K562 (cell line): ENCODE measurements at regions not wholly inside any gene's neighbourhood (a gene's known extent, or its start where the extent isn't known, plus 50 kb on each side); places are given as distances from the start of the nearest gene placed in this dataset.

Experiments
- ATAC-seq: fragments of 200-7000 bp; cut with Tn5 transposase; 3 replicates; pipeline ENCODE4 v1.9.1; 2020; ENCODE audit warnings: moderate library complexity
- BruUV-seq: library from RNA; stranded (reverse); fragments of 400-500 nt; replicated peaks from 2 replicates; lab custom pipeline; 2021; lab: Mats Ljungman, UMichigan
- CTCF ChIA-PET: fragments of 300-600 bp; formaldehyde crosslinking; extraction: SDS; loops from one replicate; lab custom pipeline; 2021; ENCODE audit warnings: low intra/inter-chr PET ratio; lab: Yijun Ruan, JAX
- POLR2A ChIA-PET: fragments of 300-600, 350-650 bp; sonication (Branson Sonifier 250); formaldehyde crosslinking; extraction: SDS; loops from one replicate; lab custom pipeline; 2021; ENCODE audit warnings: antibody characterized with exemption, inconsistent platforms; lab: Yijun Ruan, JAX
- DNase-seq, 4 experiments: peaks; one replicate each; pipeline versions ENCODE4 v3.0.0 to v3.0.0-alpha.2; 2011 to 2018; ENCODE audit warnings: low spot score in 3 of 4, mixed read lengths in 3 of 4; ENCODE audit errors: extremely low read depth in 1 of 4
- FAIRE-seq: peaks from 2 replicates; lab custom pipeline; 2011; peaks lifted over from hg19 to GRCh38; lab: Jason Lieb, UNC
- H2AFZ ChIP-seq: 2 replicates; pipeline ENCODE4 v1.6.0; 2011; ENCODE audit warnings: low read depth, low read length, control low read depth, inconsistent platforms
- H3K27ac ChIP-seq: fragments of 200-600 bp; 3 replicates; pipeline ENCODE4 v1.8.0; 2011; ENCODE audit warnings: low read depth, mild to moderate bottlenecking, control low read depth, inconsistent platforms, low read length, moderate library complexity, mixed read lengths; ENCODE audit errors: extremely low read depth
- H3K27me3 ChIP-seq, 2 experiments: fragments of 300-600 bp in 1 of 2; 2 replicates in 1 of 2; 3 replicates in 1 of 2; pipeline versions ENCODE4 v1.6.0 to v1.8.0; 2011; ENCODE audit warnings: inconsistent platforms in 2 of 2, low read length in 2 of 2, mild to moderate bottlenecking in 1 of 2, mixed read lengths in 1 of 2, moderate library complexity in 1 of 2; ENCODE audit not compliant: control insufficient read depth in 2 of 2, insufficient read depth in 2 of 2
- H3K36me3 ChIP-seq: fragments of 300-600 bp; 3 replicates; pipeline ENCODE4 v1.8.0; 2011; ENCODE audit warnings: mild to moderate bottlenecking, low read length, inconsistent platforms; ENCODE audit not compliant: control insufficient read depth, insufficient read depth
- H3K4me1 ChIP-seq, 2 experiments: fragments of 200-600 bp in 1 of 2; replicated peaks in 1 of 2; 2 replicates in 1 of 2; 3 replicates in 1 of 2; pipeline versions ENCODE4 v1.5.1 to v1.8.0; 2011; ENCODE audit warnings: inconsistent platforms in 2 of 2, low read length in 2 of 2, mild to moderate bottlenecking in 1 of 2, mixed read lengths in 1 of 2, moderate library complexity in 1 of 2; ENCODE audit not compliant: control insufficient read depth in 2 of 2, insufficient read depth in 2 of 2
- H3K4me2 ChIP-seq: 2 replicates; pipeline ENCODE4 v1.6.1; 2011; ENCODE audit warnings: low read length, control low read depth, inconsistent platforms, mixed read lengths; ENCODE audit not compliant: insufficient read depth
- H3K4me3 ChIP-seq: fragments of 200-600 bp; sonication (generic), shearing (Covaris generic); 2 replicates; pipeline ENCODE4 v1.5.1; 2016; ENCODE audit warnings: control low read depth, inconsistent platforms
- H3K79me2 ChIP-seq: fragments of 200-600 bp; 3 replicates; pipeline ENCODE4 v1.8.0; 2011; ENCODE audit warnings: low read length, inconsistent platforms; ENCODE audit not compliant: control insufficient read depth, insufficient read depth
- H3K9ac ChIP-seq, 2 experiments: 2 replicates each; pipeline versions ENCODE4 v1.6.0 to v1.6.1; 2011; ENCODE audit warnings: low read depth in 2 of 2, low read length in 2 of 2, control low read depth in 1 of 2, inconsistent platforms in 1 of 2, mild to moderate bottlenecking in 1 of 2, mixed read lengths in 1 of 2; ENCODE audit not compliant: insufficient read depth in 1 of 2
- H3K9me1 ChIP-seq: one replicate; pipeline ENCODE4 v1.6.0; 2011; ENCODE audit warnings: inconsistent platforms, mild to moderate bottlenecking, low read length, moderate library complexity; ENCODE audit not compliant: control insufficient read depth, insufficient read depth
- H3K9me3 ChIP-seq: replicated peaks from 2 replicates; pipeline ENCODE4 v1.5.1; 2011; ENCODE audit warnings: low read depth, low read length, inconsistent platforms; ENCODE audit not compliant: control insufficient read depth, insufficient read depth
- H4K20me1 ChIP-seq: replicated peaks from 2 replicates; pipeline ENCODE4 v1.6.1; 2011; ENCODE audit warnings: low read length, inconsistent platforms, mixed read lengths; ENCODE audit not compliant: control insufficient read depth, insufficient read depth
- EZH2 ChIP-seq: IDR thresholded peaks from 2 replicates; pipeline ENCODE4 v1.6.1; 2012; ENCODE audit warnings: low read depth, mild to moderate bottlenecking, inconsistent platforms, low read length, borderline replicate concordance
- HIVEP1 ChIP-seq: fragments of 250-450 bp; sonication (Bioruptor Pico); IDR thresholded peaks from 2 replicates; pipeline ENCODE4 v1.4.0; 2020; ENCODE audit warnings: mild to moderate bottlenecking
- KLF13 ChIP-seq: fragments of 450-650 bp; IDR thresholded peaks from 2 replicates; pipeline ENCODE4 v1.6.1; 2016; ENCODE audit warnings: missing genetic modification characterization, low read depth, mild to moderate bottlenecking, missing compliant biosample characterization, moderate library complexity, borderline replicate concordance
- MECOM ChIP-seq: fragments of 250-450 bp; sonication (Bioruptor Pico); IDR thresholded peaks from 2 replicates; pipeline ENCODE4 v1.8.0; 2022; ENCODE audit warnings: inconsistent platforms
- PCBP1 ChIP-seq: fragments of 200-400 bp; formaldehyde crosslinking; IDR thresholded peaks from 2 replicates; pipeline ENCODE4 v1.6.1; 2018; ENCODE audit warnings: mild to moderate bottlenecking, low read depth, low read length; ENCODE audit not compliant: poor library complexity, severe bottlenecking
- SNIP1 ChIP-seq: fragments of 450-650 bp; IDR thresholded peaks from 2 replicates; pipeline ENCODE4 v1.7.1; 2017; ENCODE audit warnings: low read depth, mild to moderate bottlenecking
- ZNF165 ChIP-seq: fragments of 250-450 bp; sonication (Bioruptor Pico); IDR thresholded peaks from 2 replicates; pipeline ENCODE4 v1.4.0; 2020; ENCODE audit warnings: borderline replicate concordance
- ZZZ3 ChIP-seq: fragments of 450-650 bp; IDR thresholded peaks from 2 replicates; pipeline ENCODE4 v1.6.1; 2016; ENCODE audit warnings: antibody characterized with exemption, mild to moderate bottlenecking, moderate library complexity
- WGBS: fragments of 100-300 bp; shearing (Covaris generic); methylation state at CpG from one replicate; pipeline ENCODE4 v1.1.6; 2016; ENCODE audit warnings: low coverage, mixed read lengths; ENCODE audit not compliant: insufficient coverage; ENCODE audit errors: missing lambda C conversion rate; 5-methylcytosine and 5-hydroxymethylcytosine counted together
- in situ Hi-C: fragments of 300-500 bp; cut with MboI; formaldehyde crosslinking; loops from 4 replicates; pipeline ENCODE4 v1.15.0; 2018; ENCODE audit warnings: inconsistent platforms, mixed read lengths
- intact Hi-C: fragments of 100-400 bp; cut with micrococcal nuclease; formaldehyde crosslinking; loops from 2 replicates; pipeline ENCODE4 v1.14.2; 2022
- TF ChIP-seq, protein P1 (sequence below): fragments of 450-650 bp; IDR thresholded peaks from 2 replicates; pipeline ENCODE4 v1.6.1; 2016; ENCODE audit warnings: low read depth, mild to moderate bottlenecking, moderate library complexity

DNA sequence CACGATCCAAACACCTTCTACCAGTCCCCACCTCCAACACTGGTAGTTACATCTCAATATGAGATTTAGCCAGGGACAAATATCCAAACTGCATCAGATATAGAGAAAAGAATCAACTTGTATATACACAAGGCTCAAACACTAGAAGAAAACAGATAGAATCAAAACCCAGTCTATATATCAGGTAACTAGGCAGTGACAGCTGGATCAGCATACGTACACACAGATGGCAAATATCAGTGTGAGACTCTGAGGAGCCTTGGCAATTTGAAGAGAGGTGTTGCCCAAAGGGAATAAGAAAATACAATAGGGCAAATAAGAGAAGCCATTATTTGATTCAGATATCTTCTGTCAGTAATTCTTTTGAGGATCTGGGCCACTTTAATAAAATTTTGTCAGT, 951.3 kb upstream of the CHORDC1 start:
- ATAC-seq (no peak), FAIRE-seq (no peak), DNase-seq (no peak)
- POLR2A ChIA-PET = no interaction called here
- in situ Hi-C loops = no loop called here
- no peak overlapping the region for H3K4me2 ChIP-seq
- H3K9me1 ChIP-seq = no peaks in the 10 kb centered on the region
- BruUV-seq = no TSS peak
- no peaks in the 10 kb centered on the region for H3K36me3 ChIP-seq
- no peak overlapping the region for H3K4me3 ChIP-seq
- H3K9ac ChIP-seq = no peak overlapping the region
- H3K79me2 ChIP-seq = no peaks in the 10 kb centered on the region
- no peak overlapping the region for H3K27ac ChIP-seq
- no peaks in the 10 kb centered on the region for H3K27me3 ChIP-seq
- H4K20me1 ChIP-seq = no peaks in the 10 kb centered on the region
- TF ChIP-seq MECOM (CRISPR knock-in tag) (no peak), EZH2 (no peak), PCBP1 (no peak), ZNF165 (no peak), SNIP1 (no peak), HIVEP1 (CRISPR knock-in tag) (no peak), KLF13 (no peak), ZZZ3 (no peak)
- TF ChIP-seq, protein P1, sequence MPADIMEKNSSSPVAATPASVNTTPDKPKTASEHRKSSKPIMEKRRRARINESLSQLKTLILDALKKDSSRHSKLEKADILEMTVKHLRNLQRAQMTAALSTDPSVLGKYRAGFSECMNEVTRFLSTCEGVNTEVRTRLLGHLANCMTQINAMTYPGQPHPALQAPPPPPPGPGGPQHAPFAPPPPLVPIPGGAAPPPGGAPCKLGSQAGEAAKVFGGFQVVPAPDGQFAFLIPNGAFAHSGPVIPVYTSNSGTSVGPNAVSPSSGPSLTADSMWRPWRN = no peak
- H3K9me3 ChIP-seq = no peaks in the 10 kb centered on the region
- no peaks in the 10 kb centered on the region for H3K4me1 ChIP-seq
- no peak overlapping the region for H2AFZ ChIP-seq
- 3% methylated on average over 2 of the region's 2 CpGs for WGBS
- CTCF ChIA-PET = no interaction called here
- intact Hi-C loops = no loop called here
